GM12892 (cell line): ENCODE measurements at regions not wholly inside any gene's neighbourhood (a gene's known extent, or its start where the extent isn't known, plus 50 kb on each side); places are given as distances from the start of the nearest gene placed in this dataset.

ENCODE experiments used
- DNase-seq: peaks from one replicate; pipeline ENCODE4 v3.0.0; 2011; ENCODE audit not compliant: insufficient read length
- FAIRE-seq: peaks from 2 replicates; lab custom pipeline; 2011; peaks lifted over from hg19 to GRCh38; lab: Jason Lieb, UNC
- POLR2A ChIP-seq: IDR thresholded peaks from 2 replicates; pipeline ENCODE4 v1.6.1; 2011; ENCODE audit warnings: low read depth, low read length, control low read depth
- POLR2AphosphoS5 ChIP-seq: IDR thresholded peaks from 2 replicates; pipeline ENCODE4 v1.6.1; 2011; ENCODE audit warnings: low read depth, low read length, control low read depth
- TAF1 ChIP-seq: IDR thresholded peaks from 2 replicates; pipeline ENCODE4 v1.6.1; 2011; ENCODE audit warnings: low read depth, mild to moderate bottlenecking, control low read depth, low read length, borderline replicate concordance

DNA sequence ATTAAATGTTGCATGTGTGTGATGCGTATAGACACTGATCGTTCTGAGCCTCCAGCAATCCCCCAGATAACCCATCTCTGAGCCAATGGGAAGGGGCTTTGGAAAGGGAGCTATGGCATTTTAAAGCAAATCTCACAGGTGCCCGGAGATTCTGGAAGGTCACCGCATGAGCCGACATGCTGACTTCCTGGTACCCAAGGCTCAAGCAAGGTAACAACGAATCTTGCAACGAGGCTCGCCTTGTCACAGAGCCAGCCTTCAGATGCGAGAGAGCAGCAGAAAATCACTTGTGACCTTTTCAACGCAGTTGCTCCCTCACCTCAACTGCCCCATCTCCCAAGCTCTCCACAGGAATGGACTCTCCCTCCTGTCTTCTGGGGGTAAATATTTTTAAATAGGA is 154.8 kb upstream of the CDH5 start:
- DNase-seq (no peak), FAIRE-seq (no peak)
- TF ChIP-seq POLR2AphosphoS5 (no peak), TAF1 (no peak), POLR2A (no peak)

DNA sequence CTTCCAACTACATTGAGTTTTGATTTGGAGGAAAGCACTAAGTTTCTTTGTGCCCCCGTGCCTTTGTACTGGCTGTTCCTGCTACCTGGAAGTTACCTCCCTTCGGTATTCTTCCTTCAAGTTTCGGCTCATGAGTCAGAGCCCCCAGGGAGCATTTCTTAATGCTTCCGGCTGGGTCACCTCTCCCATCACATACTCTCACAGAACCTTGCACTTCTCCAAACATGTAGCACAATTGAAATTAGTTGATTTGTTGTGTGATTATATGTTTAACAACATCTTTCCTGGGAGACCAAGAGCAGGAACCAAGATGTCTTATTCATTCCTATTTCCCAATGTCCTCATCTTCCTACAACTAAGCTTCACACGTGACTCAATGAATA is 158.6 kb upstream of the CDH5 start:
- FAIRE-seq (no peak), DNase-seq (no peak)
- TF ChIP-seq TAF1 (no peak), POLR2A (no peak), POLR2AphosphoS5 (no peak)

DNA sequence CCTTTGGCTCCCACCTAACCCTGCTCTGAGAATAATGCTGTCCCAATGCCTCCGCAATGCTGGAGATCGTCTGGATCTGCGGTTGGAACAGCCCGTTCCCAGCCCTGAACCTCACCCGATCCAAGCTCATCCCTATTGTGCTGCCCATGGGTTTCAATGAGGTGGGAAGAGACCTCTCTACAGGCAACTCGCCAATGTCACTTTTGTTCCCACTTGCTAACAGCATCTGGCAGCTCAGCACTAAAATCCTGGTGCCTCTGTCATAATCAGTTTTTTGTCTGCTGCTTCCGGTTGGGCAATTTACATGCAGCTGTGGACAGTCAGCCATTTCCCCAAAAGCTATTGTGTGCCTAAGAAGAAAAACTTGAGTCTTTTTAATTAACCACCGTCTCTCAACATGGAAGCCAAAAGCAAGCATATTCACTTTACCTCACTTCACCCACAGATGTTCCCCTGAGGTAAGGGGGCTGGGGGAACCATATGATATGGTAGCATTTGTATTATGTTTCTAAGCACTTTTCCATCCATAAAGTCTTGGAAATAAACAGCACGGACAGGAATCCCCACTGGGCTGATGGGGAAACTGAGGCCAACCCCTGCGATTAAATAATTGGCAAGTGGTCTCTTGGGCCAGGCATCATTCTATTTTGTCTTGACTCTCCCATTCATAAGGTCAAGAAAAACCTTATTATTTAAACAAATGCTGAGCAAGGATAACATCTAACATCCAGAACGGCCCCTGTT is 159.2 kb upstream of the CDH5 start:
- DNase-seq: no peak

DNA sequence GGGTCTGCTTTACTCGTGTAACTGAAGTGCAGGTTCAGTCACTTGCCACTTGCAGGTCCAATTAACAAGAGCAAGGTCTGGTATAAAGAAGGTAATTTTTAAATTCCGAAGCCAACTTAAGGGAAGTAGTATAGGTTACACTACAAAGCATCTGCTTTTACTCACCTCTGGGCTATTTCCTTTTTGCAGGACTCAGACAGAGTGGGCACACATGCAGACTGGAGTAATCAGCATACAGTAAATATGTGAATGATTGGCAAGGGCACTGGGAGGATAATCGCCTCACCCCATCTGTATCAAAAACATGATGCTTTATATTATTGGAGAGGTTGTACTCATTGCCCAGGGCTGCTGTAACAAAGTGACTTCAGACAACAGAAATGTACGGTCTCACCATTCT is 160.1 kb upstream of the CDH5 start:
- no peak for TF ChIP-seq POLR2A
- no peak for TF ChIP-seq POLR2AphosphoS5
- no peak for TF ChIP-seq TAF1
- DNase-seq: no peak
- no peak for FAIRE-seq

More for the DNA sequence above, 159.2 kb upstream of the CDH5 start:
- TF ChIP-seq POLR2AphosphoS5 (no peak), POLR2A (no peak), TAF1 (no peak)
- FAIRE-seq: no peak

DNA sequence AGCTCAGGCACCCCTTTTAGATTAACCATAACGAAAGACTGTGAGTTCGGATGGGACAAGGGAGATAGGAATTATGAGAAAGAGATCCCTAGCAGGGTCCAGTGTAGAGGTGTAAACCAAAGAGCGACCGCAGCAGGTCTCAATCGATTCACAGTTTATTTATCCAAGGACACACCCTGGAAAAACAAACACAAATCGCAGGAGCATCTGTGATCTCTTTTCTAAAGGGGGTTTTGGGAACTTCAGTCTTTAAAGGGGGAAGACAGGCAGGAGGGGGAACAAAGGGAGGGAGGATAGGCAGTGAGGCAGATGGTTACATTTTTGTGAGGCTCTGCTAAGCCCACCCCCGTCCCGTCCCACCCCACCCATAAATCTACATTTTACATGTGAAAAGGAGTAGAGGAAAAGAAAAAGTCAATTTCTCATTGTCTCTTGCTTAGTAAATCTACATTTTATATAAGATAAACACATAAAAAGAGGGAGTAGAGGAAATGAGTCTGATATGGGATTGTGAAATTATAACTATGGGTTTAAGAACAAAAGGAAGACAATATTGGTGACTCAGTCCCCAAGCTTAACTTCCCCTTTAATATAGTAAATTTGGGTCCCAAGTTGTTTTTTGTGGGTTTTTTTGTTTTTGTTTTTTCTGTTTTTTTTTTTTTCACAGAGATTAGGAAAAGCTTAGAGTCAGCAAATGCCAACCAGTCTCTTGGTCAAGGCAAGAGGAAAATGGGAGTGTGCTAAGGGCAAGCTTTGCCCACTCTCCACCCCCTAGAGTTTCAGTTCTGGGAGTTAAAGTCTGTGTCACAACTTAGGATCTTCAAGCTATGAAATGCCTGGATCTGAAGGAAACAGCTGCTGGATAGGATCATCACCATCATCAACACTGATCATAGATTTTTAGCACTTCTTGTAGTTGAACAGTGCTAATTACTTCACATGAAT is 160.9 kb upstream of the CDH5 start:
- DNase-seq: no peak
- FAIRE-seq: no peak
- no peak for TF ChIP-seq POLR2A
- TF ChIP-seq TAF1: no peak
- TF ChIP-seq POLR2AphosphoS5: no peak

DNA sequence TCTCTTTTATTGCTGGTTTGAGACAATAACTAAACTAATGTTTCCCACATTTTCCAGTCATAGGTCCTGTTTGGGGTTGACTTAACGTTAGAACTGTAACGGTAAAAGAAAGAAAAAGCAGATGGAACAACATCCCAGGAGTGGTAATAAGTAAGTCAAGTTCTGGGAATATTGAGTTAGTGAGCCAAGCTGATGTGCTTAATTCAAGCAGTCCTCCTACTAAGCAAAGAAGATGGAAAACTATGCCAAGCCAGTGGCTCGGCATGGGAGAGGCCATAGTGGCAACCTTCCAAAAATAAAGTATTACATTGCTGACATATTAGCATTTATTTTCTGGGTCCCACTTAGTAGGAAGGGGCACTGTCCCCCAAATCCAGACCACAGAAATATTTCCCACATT is 161.7 kb upstream of the CDH5 start:
- no peak for DNase-seq
- FAIRE-seq: no peak
- TF ChIP-seq POLR2A (no peak), TAF1 (no peak), POLR2AphosphoS5 (no peak)

DNA sequence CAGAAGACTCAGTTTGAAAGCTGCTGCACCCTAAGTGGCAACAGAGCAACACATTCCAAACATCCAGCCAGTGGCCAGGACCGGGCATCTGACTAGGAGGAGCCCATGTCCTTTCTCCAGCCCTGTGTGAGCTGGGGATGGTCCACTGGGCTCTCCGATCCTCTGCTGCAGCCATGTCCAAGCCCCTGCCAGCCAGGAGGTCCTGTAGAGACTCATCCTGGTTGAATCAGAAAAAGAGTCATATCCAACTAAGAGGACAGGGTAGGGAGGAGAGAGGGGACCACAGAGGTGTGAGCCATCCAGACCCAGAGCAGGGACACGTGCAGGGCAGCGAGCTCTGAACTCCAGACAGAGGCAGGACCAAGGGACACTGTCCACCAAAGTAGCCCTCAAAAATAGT is 163.0 kb upstream of the CDH5 start:
- no peak for FAIRE-seq
- TF ChIP-seq POLR2AphosphoS5: no peak
- no peak for TF ChIP-seq POLR2A
- TF ChIP-seq TAF1: no peak

DNA sequence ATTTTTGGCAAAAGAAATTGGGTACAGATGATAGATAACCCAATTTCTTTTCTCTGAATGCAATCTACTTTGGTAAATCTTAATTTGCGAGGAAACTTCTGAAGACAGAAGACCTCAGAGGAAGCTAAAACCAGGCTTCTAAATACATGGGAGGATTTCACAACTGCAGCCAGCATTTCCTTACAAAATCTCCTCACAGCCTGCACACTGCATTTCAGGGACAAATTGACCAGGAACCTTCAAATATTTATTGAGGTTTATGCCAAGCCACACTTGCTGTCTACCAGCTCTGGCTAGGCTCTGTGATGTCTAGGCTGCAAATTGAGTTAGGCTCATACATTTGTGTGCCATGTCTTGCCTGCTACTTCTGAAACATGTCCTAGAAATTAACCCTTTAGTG is 167.3 kb upstream of the CDH5 start:
- DNase-seq: no peak
- FAIRE-seq: no peak
- no peak for TF ChIP-seq TAF1
- no peak for TF ChIP-seq POLR2AphosphoS5
- no peak for TF ChIP-seq POLR2A

More for the DNA sequence above, 163.0 kb upstream of the CDH5 start:
- DNase-seq: no peak

DNA sequence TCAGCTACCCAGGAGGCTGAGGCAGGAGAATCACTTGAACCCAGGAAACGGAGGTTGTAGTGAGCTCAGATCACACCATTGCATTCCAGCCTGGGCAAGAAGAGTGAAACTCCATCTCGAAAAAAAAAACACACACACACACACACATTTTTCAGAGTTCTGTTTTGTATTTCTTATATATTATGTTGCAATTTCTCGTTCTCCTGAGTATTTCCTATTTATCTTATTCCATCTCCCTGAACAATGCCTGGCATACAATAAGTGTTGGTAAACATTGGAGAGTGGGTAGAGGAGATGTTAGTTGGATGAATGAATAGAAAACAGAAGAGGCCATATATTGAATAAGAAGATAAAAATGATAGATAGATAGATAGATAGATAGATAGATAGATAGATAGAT is 167.8 kb upstream of the CDH5 start:
- FAIRE-seq: no peak
- no peak for DNase-seq
- TF ChIP-seq POLR2AphosphoS5 (no peak), TAF1 (no peak), POLR2A (no peak)

DNA sequence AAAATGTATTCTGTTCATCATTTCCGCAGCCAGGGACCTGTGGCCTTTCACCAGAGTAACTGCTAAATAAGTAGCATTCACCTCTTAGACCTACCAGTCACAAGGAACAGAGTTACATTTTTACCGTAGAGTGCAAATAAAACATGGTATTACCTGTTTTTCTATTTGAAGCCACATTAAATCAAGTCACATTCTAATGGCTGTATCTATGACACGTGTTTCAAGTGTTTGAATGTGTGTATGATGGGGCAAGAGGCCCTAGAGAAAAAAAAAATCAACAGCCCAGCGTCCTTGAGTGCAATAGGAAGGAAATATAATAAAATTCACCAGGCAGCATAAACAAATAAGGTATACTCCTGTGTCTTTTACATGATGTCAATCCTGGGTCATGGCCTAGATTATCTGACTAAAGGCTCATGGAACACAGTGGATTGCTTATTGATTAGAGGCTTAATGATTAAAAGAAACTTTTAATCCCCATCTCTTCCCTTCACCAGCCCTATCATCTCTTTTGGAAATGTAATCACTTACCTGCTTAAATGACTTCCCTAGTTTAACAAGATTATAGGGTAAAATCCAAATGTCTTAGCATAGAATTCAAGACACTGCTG is 168.7 kb upstream of the CDH5 start:
- no peak for DNase-seq

DNA sequence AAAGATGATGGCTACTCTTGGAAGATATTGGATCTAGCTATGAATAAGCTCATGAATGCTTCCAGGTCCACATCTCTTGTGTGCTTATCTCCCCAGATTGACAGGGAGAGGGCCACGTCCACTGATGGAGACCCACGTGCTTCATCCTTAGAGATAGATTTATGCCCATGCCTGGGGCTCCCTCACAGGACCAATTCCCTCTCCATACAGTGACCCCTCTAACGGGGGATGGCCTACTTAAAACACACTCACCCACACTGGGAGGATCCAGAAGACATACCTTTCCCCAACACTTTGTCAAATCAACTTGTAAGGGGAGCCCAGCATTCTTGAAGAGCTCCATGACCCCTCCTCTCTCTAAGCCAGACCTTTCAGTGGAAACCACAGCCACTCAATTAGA is 169.7 kb upstream of the CDH5 start:
- FAIRE-seq (no peak), DNase-seq (no peak)
- TF ChIP-seq POLR2AphosphoS5 (no peak), POLR2A (no peak), TAF1 (no peak)

More for the DNA sequence above, 168.7 kb upstream of the CDH5 start:
- FAIRE-seq: no peak
- TF ChIP-seq TAF1 (no peak), POLR2A (no peak), POLR2AphosphoS5 (no peak)

DNA sequence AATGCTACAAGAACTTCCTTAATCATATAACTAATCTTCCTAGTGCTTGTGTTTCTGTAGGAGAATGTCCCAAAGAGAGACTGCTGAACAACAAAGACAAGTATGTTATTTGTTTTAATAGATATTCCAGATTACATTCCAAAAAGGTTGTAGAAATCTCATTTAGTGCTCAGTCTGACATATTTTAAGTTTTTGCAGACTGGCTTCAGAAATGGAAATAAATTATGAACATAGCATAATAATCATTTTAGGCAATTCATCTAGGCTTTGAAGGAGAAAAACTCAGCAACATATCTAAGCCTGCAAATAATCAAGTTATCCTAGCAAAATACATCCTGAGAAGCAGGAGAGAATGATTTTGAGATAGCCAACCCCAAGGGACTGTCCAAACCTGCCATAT is 171.6 kb upstream of the CDH5 start:
- TF ChIP-seq POLR2A (no peak), POLR2AphosphoS5 (no peak), TAF1 (no peak)
- DNase-seq (no peak), FAIRE-seq (no peak)
